GM23338 (cell line): ENCODE measurements at regions not wholly inside any gene's neighbourhood (a gene's known extent, or its start where the extent isn't known, plus 50 kb on each side); places are given as distances from the start of the nearest gene placed in this dataset.

ENCODE experiments used
- ATAC-seq: fragments of 200-7000 bp; cut with Tn5 transposase; 3 replicates; pipeline ENCODE4 v1.9.1; 2020
- DNase-seq: peaks from one replicate; pipeline ENCODE4 v3.0.0-alpha.2; 2015; ENCODE audit warnings: low spot score
- H2AFZ ChIP-seq: fragments of 200-600 bp; sonication (generic); 2 replicates; pipeline ENCODE4 v1.8.0; 2016; ENCODE audit warnings: antibody characterized with exemption, mild to moderate bottlenecking, moderate library complexity
- H3F3A ChIP-seq: fragments of 200-600 bp; sonication (generic); replicated peaks from 2 replicates; pipeline ENCODE4 v1.8.0; 2017; ENCODE audit warnings: antibody characterized with exemption, mixed run types, low read depth
- H3K27ac ChIP-seq: fragments of 200-600 bp; sonication (generic); 2 replicates; pipeline ENCODE4 v1.6.1; 2016; ENCODE audit warnings: low read depth
- H3K27me3 ChIP-seq: fragments of 200-600 bp; sonication (generic); 2 replicates; pipeline ENCODE4 v1.8.0; 2016; ENCODE audit warnings: mild to moderate bottlenecking, mixed run types, moderate library complexity; ENCODE audit not compliant: insufficient read depth
- H3K36me3 ChIP-seq: fragments of 200-600 bp; sonication (generic); 2 replicates; pipeline ENCODE4 v1.8.0; 2016; ENCODE audit warnings: mild to moderate bottlenecking; ENCODE audit not compliant: insufficient read depth
- H3K4me1 ChIP-seq: fragments of 200-600 bp; sonication (generic); 2 replicates; pipeline ENCODE4 v1.8.0; 2016; ENCODE audit warnings: mild to moderate bottlenecking, moderate library complexity; ENCODE audit not compliant: insufficient read depth
- H3K4me2 ChIP-seq: fragments of 200-600 bp; sonication (generic); 2 replicates; pipeline ENCODE4 v1.7.1; 2017; ENCODE audit warnings: mixed run types
- H3K4me3 ChIP-seq: fragments of 200-600 bp; sonication (generic); 2 replicates; pipeline ENCODE4 v1.6.1; 2016; ENCODE audit warnings: mixed run types
- H3K79me2 ChIP-seq: fragments of 200-600 bp; sonication (generic); replicated peaks from 2 replicates; pipeline ENCODE4 v1.8.0; 2017; ENCODE audit warnings: mild to moderate bottlenecking; ENCODE audit not compliant: insufficient read depth
- H3K9me2 ChIP-seq: fragments of 200-600 bp; sonication (generic); 2 replicates; pipeline ENCODE4 v1.8.0; 2017; ENCODE audit not compliant: insufficient read depth
- H4K20me1 ChIP-seq: fragments of 200-600 bp; sonication (generic); replicated peaks from 2 replicates; pipeline ENCODE4 v1.8.0; 2017; ENCODE audit warnings: mild to moderate bottlenecking; ENCODE audit not compliant: insufficient read depth
- H3K27ac Mint-ChIP-seq: 2 replicates; pipeline ENCODE4 v1.8.0; 2020; ENCODE audit warnings: inconsistent platforms, mild to moderate bottlenecking, moderate library complexity, mixed read lengths
- H3K27me3 Mint-ChIP-seq: 3 replicates; pipeline ENCODE4 v1.8.0; 2022; ENCODE audit warnings: low read depth, mild to moderate bottlenecking, moderate library complexity, mixed read lengths, inconsistent platforms; ENCODE audit not compliant: insufficient read depth, poor library complexity
- H3K36me3 Mint-ChIP-seq: 3 replicates; pipeline ENCODE4 v1.8.0; 2021; ENCODE audit warnings: low read depth, mild to moderate bottlenecking, inconsistent platforms, moderate library complexity, mixed read lengths
- H3K4me1 Mint-ChIP-seq: 3 replicates; pipeline ENCODE4 v1.8.0; 2020; ENCODE audit warnings: mild to moderate bottlenecking, inconsistent platforms, mixed read lengths
- H3K4me3 Mint-ChIP-seq: 3 replicates; pipeline ENCODE4 v1.8.0; 2021; ENCODE audit warnings: moderate library complexity, mild to moderate bottlenecking, inconsistent platforms, mixed read lengths
- H3K9me3 Mint-ChIP-seq: 3 replicates; pipeline ENCODE4 v1.8.0; 2020; ENCODE audit warnings: moderate library complexity, mild to moderate bottlenecking, inconsistent platforms, mixed read lengths
- EZH2 ChIP-seq: fragments of 200-600 bp; sonication (generic); IDR thresholded peaks from one replicate; pipeline ENCODE4 v1.8.0; 2017; ENCODE audit warnings: antibody characterized with exemption, mild to moderate bottlenecking, low read depth; ENCODE audit not compliant: unreplicated experiment
- EZH2phosphoT487 ChIP-seq: fragments of 200-600 bp; sonication (generic); IDR thresholded peaks from one replicate; pipeline ENCODE4 v1.8.1; 2018; ENCODE audit warnings: antibody characterized with exemption; ENCODE audit not compliant: unreplicated experiment
- NANOG ChIP-seq: IDR thresholded peaks from 2 replicates; pipeline ENCODE4 v1.6.1; 2016; ENCODE audit warnings: antibody characterized with exemption, borderline replicate concordance
- ZNF114 ChIP-seq: fragments of 250-450 bp; sonication (Bioruptor Pico); IDR thresholded peaks from 2 replicates; pipeline ENCODE4 v1.5.0; 2020; ENCODE audit warnings: mild to moderate bottlenecking, moderate library complexity
- ZNF331 ChIP-seq: fragments of 250-450 bp; sonication (Bioruptor Pico); IDR thresholded peaks from 2 replicates; pipeline ENCODE4 v1.5.0; 2020; ENCODE audit warnings: low read depth, mild to moderate bottlenecking, moderate library complexity
- ZNF462 ChIP-seq: fragments of 250-450 bp; sonication (Bioruptor Pico); IDR thresholded peaks from 2 replicates; pipeline ENCODE4 v1.5.0; 2020; ENCODE audit warnings: mild to moderate bottlenecking, moderate library complexity
- TF ChIP-seq, protein P1 (sequence below), 2 experiments: fragments of 200-600 bp in 1 of 2; sonication (generic) in 1 of 2; conservative IDR thresholded peaks; 2 replicates each; pipeline versions ENCODE4 v1.5.1 to v1.6.1; 2016 to 2017; ENCODE audit warnings: antibody characterized with exemption in 2 of 2, low read depth in 2 of 2, mild to moderate bottlenecking in 2 of 2, moderate library complexity in 1 of 2

DNA sequence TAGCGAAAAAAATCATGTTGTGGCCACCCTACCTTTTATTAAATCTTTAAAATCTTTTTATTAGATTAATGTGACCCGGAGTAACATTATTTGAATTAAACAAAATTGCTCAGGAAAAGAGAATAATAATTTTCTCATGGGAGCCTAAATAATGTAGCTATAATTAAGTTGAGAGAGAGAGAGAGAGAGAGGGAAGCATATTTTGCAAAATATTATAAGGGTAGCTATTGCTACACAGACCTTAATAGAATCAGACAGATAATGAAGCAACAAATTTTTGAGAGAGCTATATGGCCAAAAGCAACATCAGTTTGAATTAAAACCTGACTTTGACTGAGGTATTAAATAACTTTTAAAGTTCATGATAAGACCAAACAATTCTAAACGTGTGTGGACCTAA, 703.5 kb downstream of the TMTC2 start (continued):
- TF ChIP-seq ZNF331: no peak

DNA sequence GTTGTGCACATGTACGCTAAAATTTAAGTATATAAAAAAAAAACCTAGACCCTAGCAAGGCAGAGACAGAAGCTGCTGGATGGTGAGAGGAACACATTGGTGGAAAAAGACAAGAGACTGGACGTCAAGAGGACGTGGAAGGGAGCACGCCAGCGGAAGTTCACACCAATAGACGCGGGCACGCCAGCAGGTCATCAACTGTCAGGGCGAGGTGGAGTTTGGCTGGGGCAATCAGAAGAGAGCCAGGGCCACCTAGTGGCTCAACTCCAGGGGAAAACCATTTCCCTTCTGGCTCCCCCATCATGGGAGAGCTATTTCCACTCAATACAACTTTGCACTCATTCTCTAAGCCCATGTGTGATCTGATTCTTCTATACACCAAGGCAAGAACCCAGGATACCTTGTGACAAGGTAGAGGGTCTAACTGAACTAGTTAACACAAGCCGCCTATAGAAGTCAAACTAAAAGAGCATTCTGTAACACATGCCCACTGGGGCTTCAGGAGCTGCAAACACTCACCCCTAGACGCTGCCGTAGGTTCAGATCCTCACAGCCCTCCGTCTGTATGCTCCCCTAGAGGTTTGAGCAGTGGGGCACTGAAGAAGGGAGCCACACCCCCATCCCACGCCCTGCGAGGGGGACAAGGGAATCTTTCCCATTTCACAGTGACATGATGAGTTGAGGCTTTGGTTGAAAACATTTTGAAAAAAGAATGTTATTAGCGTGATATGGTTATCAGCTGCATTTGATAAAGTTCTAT, 702.7 kb downstream of the TMTC2 start:
- Mint-ChIP-seq H3K27ac (no peak overlapping the region), H3K4me3 (no peak overlapping the region), H3K9me3 (no peaks in the 10 kb centered on the region), H3K27me3 (peaks cover 3% of the 10 kb centered on the region), H3K4me1 (no peaks in the 10 kb centered on the region; the same call in 2 of the 3 replicates), H3K36me3 (no peaks in the 10 kb centered on the region)
- Histone ChIP-seq H2AFZ (peak overlapping the region; percentile 69; the same call in 1 of the 2 replicates), H3K4me3 (no peak overlapping the region), H3F3A (no peaks in the 10 kb centered on the region), H3K4me1 (no peaks in the 10 kb centered on the region), H3K27me3 (no peaks in the 10 kb centered on the region), H4K20me1 (no peaks in the 10 kb centered on the region), H3K36me3 (no peaks in the 10 kb centered on the region), H3K27ac (no peak overlapping the region), H3K4me2 (no peak overlapping the region), H3K9me2 (no peaks in the 10 kb centered on the region), H3K79me2 (no peaks in the 10 kb centered on the region)
- TF ChIP-seq EZH2phosphoT487 (no peak), ZNF462 (CRISPR knock-in tag) (no peak), ZNF331 (no peak), NANOG (no peak), EZH2 (no peak), ZNF114 (no peak)
- TF ChIP-seq, protein P1, sequence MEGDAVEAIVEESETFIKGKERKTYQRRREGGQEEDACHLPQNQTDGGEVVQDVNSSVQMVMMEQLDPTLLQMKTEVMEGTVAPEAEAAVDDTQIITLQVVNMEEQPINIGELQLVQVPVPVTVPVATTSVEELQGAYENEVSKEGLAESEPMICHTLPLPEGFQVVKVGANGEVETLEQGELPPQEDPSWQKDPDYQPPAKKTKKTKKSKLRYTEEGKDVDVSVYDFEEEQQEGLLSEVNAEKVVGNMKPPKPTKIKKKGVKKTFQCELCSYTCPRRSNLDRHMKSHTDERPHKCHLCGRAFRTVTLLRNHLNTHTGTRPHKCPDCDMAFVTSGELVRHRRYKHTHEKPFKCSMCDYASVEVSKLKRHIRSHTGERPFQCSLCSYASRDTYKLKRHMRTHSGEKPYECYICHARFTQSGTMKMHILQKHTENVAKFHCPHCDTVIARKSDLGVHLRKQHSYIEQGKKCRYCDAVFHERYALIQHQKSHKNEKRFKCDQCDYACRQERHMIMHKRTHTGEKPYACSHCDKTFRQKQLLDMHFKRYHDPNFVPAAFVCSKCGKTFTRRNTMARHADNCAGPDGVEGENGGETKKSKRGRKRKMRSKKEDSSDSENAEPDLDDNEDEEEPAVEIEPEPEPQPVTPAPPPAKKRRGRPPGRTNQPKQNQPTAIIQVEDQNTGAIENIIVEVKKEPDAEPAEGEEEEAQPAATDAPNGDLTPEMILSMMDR (conservative IDR thresholded peaks at IDR 0.05; ENCODE audit: low read depth in 2 of 2): peak; percentile 66 to 92
- DNase-seq (peak; percentile 80), ATAC-seq (peak; percentile 99)
